Myocyte (in vitro differentiated cells): ENCODE measurements at regions not wholly inside any gene's neighbourhood (a gene's known extent, or its start where the extent isn't known, plus 50 kb on each side); places are given as distances from the start of the nearest gene placed in this dataset.
A peak's percentile ranks its signal among the peaks of the same experiment; 100 is the strongest.
"Not testable (repeated sequence)": the region's sequence is repeated elsewhere in the genome, so short reads cannot be mapped to it uniquely, and the experiment has no call there.

Source experiments
- DNase-seq: peaks from one replicate; pipeline ENCODE4 v3.0.0-alpha.2; 2012; ENCODE audit warnings: low read depth

DNA sequence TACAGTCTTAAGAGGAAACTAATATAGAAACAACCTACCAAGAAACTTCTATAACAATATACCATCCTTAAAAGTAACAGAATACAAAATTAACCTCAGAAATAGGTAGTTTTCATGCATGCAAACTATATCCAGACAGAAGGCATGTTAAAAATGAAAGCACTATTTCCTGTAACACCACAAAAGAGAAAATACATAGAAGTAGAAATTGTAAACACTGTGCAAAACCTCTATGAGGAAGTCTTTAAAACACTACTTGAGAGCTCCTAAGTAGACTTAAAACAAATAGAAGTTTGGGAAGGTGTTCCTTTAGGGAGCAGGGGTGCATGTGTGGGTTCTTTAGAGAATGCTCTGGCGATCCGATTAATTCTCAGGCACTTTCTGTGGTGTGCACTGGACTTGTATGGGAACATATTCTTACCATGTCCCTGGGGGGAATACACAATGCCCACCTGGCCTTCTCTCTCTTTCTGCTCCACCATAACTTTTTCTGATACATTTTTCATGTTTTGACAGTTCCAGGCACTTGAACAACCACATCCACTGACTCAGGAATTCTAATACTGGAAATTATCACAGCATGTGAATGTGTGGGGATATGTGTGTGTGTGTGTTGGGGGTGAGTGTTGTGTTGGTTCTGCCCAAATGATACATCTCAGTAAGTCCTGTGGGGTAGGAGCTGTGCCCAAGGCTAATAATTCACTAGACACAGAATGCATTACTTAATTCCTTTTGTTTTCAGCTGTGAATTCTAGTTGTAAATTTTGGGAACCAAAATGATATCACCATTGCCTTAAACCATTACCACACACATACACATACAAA, 866.3 kb upstream of the B3GALT2 start:
- no peak for DNase-seq

DNA sequence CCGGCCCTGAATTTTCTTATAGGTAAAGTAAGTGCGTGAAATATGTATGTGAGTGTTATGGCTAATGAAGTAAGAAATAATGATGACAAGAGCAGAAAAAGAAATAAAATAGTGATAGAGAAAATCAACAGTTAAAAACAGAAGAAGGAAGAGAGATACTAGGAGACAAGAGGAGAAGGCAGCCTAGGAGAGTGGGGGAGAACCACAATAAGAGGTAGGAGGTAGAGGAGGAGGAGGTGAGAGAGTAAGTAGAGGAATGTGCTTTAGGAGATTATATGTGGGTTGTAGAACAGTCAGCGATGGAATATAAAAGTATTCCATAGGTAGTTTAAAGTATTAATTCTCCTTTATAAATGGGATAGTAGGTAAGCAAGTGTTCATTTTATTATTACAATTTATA, 861.5 kb upstream of the B3GALT2 start:
- no peak for DNase-seq

DNA sequence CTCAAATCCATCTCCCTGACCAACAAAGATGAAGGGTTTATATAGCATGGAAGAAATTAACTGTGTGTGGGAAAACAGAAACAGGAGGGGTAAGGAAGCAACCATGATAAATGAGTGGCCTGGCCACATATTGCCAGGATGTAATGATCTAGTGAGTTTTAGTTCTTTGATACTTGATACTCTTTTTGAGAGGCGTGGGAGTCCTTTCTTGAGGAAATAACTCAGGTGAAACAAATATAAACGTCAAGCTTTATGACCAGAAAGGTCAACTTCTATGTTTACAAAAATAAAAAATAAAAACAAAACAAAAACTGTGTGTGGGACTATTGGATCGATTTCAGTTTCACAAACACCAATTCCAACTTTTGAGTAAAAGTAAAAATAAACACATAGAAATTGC, 860.8 kb upstream of the B3GALT2 start:
- DNase-seq, result no peak

DNA sequence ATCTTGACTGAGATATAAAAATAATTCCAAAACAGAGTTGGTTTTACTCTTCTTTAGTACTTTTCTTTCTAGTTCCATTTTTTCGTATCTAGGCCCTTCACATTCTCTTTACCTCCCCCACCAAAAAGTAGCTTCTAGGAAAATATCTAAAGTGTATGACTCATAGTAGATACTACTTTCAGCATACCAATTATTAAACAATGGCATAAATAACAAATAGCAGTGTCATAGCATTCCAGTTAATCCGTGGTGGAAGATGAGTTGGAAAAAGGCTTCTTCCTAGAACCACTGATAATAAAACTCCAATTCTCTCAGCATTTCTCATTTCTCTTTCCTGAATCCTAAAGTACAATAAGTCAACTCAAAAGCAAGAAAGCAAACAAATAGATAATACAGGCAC, 859.0 kb upstream of the B3GALT2 start:
- DNase-seq, result no peak

DNA sequence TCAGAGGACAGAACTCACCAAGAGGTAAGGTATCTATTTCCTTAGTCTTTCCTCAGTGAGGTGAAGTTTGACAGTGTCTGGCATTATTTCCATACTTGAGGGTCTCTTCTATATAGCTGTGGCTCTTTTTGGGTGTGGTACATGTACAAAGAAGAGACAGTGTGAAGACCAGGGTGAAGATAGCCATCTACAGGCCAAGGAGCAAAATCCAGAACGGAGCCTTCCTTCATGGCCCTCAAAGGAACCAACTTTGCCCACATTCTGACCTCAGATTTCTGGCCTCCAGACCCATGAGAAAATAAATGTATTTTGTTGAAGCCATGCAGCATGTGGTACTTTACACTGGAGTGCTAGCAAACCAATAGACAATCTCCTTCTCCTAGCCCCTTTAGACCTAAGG, 858.5 kb upstream of the B3GALT2 start:
- DNase-seq, result no peak

DNA sequence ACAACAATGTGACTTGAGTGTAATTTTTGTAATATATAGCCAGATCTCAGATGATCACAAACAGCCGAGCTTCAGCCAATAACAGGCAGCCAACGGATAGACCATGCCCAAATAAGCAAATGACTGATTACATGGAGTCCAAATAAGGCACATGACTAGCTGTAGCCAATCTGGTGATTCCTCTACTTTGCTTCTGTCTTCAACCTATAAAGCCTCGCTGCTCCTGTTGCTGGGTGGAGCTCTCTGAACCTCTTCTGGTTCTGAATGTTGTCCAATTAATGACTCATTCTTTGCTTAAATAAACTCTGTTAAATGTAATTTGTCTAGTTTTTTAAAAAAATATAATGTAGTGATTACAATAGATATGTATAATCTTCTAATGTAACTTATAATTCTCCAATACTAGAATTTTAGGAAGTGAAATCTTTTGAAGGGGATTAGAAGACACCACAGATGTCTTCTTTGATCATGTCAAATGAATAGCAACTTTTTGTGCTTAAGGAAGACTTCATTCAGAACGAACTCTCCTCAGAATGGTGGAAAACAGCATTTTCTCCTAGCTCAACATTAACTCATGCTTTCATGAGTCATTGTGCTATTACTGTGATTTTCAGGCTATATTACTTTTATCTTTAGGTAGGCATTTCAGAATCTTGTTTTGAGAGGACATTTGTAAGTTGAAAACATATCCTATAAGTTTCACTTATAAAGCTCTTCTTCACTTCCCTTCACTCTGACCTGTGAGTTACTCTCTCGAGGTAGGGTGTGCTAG, 857.8 kb upstream of the B3GALT2 start:
- DNase-seq, result no peak

DNA sequence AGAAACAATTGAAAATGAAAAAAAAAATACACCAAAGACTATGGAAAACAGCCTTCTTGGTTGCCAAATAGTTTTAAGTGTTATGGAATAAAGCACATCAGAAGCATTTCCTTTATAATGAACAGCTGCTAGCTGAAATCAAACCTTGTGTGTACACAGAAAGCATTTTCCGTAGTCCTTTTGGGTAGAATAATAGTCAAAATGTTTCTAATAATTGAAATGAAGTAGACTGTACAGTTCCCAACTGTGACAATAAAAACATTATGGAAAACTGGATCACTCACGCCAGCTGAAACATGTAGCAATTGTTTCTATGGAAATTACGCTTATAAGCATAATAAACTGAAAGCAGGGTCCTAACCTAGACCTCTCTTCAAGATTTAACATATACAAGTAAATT, 856.3 kb upstream of the B3GALT2 start:
- no peak for DNase-seq

DNA sequence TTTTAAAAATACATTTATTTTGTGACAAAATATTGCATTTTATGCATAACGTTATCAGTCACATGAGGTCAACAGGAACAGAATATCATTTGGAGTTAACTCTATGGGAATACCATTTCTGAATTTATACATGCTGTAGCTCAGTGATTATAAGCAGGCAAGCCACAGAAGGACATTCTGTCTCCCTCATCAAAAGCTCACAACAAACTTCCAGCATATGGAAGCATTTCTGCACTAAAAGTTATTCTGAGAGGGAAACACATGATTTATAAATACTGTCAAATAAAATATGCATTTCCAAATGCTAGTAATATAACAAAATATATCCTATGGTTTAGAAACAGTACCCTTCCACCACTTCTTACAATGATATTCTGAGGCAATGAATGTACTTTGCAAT, 854.1 kb upstream of the B3GALT2 start:
- no peak for DNase-seq

DNA sequence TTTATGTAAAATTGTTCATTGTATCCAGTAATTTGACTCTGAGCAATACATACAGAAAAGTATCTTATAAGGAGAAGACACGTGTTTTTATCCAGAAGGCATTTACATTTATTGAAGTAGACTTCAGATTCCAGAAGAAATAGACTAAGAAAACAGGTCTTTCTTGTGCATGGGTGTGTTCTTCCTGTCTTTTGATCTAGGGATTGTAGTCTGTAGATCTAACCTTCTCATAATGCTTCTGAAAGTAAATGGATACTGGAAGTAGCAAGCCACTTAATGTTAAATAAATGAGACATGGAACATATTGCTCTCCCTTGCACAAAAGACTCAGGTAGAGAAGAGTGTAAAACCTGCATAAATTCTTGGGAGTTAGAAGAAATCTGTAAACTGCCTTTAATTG, 853.2 kb upstream of the B3GALT2 start:
- no peak for DNase-seq

DNA sequence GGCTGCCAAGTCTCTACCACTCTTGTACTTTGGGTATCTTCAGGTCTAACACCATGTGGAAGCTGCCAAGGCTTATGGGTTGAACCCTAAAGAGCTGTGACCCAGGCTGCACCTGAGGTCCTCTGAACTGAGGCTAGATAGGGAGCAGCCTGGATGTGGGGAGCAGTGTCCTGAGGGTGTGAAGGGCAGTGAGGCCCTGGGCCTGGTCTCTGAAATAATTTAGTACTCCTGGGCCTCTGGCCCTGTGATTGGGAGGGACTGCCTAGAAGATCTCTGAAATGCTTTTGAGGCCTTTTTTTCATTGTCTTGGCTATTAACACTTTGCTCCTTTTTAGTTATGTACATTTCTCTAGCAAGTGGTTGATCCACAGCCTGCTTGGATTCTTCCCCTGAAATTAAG, 847.2 kb upstream of the B3GALT2 start:
- no peak for DNase-seq

DNA sequence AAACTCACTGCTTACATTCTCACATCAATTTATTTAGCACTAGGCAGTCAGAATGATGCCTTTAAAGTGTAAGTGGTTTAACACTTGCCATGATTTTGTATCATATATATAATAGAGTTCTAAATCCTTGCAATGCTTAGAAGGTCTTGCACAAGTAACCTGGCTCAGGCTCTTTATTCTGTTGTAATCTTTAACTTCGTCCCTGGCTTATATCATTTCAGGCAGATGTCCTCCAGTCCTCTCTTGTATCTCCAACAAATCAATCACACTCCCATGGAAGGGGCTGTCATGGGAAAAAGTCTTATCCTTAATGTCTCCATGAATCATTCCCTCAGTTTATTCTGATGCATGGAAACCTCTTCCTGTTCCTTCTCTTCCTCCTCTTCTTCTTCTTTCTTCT, 841.6 kb upstream of the B3GALT2 start:
- no peak for DNase-seq

DNA sequence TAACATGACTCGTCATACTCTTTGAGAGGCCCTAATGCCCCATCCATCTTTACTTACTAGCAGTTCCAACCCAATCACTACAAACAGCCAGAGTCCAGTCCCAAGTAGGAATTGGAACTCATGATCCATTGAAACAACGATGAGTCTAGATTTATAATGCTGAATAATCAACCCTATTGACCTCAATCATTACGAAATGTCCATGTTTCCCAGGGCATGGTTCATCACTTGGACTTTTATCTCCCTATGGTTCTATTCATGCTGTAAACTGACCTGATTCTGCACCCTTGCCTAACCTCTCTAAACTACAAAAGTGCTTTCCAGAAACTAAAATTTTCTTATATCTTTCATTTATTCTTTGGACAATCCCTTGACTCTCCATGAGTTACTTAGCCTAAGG, 840.0 kb upstream of the B3GALT2 start:
- no peak for DNase-seq

DNA sequence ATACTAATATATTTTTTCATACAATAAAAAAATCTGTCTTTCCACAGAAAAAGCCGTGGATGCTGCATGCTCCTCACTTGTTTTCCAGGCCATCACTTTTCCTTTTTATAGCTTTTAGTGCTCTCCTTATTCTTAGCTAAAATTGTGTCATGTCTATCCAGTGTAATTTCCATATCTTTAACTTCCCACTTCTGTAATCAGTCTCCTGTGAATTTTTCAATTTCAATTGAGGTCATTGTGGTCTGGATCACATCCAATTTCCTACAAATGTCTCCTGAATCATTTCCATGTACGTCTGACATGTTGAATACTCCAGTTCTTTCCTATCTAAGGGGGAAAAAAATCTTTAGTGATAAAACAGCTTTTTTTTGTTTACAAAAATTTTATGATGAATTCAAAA, 838.2 kb upstream of the B3GALT2 start:
- peak; percentile 69 for DNase-seq

DNA sequence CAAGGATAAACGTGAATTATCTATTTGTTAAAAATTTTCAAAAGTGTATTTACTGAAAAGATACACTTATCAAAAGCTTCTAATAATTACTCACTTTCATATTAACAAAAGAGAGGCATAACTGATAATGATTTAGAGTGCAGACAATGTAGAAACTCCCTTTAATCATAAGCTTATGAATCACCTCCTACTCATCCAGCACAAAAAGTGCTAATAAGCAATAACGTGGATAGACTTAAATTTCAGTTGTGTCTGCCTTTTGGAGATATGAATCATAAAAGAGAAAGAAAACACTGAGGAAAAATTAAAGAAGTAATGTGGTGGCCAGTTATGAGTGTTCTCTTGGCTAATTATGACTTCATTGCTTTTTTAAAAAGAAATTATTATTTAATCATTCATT, 827.6 kb upstream of the B3GALT2 start:
- DNase-seq, result peak; percentile 27

DNA sequence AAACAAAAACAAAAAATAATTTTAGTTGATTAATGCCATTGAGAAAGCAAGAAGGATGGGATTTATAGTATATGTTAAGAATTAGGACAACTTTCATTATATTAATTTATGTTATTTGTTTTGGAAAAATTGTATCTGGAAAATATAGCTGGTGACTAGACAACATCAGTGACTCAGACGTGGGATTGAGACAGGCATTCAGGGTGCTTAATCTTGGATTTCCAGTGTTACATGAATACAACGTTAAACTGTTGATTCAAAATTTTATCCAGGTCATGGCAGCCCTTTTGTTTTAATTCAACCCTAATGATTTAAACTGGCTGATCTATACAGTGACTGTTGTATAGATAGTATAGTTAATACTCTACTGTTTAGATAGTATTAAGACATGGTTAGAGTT, 827.1 kb upstream of the B3GALT2 start:
- DNase-seq, result no peak

DNA sequence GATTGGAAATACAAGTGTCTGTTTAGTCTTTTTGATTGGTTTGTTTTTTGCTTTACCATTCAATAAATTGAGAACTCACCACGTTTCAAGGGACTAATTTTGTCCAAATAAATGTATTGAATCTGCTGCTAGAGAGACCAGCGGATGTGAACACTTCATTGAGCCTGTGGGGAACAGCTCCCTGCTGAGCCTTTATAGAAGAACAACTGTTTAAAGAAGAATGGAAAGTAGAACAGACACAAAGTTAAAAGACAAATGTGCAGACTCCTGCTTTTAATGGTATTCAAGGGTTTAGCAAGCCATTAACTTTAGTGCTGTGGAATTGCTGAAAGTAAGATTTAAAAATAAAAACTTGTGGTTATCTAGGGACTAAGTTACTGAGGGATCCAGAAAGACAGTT, 817.7 kb upstream of the B3GALT2 start:
- no peak for DNase-seq

DNA sequence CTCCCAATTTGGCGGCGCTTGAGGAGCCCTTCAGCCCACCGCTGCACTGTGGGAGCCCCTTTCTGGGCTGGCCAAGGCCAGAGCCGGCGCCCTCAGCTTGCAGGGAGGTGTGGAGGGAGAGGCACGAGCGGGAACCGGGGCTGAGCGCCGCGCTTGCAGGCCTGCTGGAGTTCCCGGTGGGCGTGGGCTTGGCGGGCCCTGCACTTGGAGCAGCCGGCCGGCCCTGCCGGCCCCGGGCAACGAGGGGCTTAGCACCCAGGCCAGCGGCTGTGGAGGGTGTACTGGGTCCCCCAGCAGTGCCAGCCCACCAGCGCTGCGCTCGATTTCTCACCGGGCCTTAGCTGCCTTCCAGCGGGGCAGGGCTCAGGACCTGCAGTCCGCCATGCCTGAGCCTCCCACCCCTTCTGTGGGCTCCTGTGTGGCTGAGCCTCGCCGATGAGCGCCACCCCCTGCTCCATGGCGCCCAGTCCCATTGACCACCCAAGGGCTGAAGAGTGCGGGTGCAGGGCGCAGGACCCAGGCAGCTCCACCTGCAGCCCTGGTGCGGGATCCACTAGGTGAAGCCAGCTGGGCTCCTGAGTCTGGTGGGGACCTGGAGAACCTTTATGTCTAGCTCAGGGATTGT, 815.4 kb upstream of the B3GALT2 start:
- not testable (repeated sequence) for DNase-seq

DNA sequence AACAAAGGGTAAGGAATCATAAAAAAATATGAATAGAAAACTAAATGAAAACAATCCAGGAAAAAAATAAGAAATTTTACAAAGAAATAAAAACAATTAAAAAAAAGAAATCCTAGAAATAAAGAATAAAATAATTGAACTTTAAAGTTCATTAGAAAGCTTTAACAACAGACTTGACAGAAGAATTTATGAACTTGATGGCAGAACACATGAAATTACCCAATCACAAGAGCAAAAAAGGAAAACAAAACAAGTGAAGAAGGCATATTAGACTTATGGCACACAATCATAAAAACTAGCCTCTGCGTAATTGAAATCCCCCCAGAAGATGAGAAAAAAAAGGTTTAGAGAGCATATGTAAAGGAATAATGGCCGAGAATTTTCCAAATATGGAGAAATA, 802.5 kb upstream of the B3GALT2 start:
- DNase-seq, result no peak

DNA sequence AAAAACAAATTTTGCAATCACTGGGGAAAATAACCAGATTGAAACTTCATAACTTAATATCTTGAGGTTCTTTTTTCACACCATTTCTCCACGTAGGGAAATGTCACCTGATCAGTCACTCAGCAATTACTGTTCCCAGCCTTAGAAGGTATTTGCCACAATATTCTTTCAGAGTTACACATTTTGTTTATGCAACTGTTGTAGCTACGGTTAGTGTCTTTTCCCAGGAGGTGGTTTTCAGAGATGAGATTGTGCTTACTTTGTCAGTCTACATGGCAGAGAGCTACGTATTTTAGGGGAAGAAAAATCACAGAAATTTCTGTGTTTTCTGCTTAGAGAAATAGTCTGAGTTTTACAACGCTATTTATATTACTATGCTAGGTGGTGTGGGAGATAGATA, 792.8 kb upstream of the B3GALT2 start:
- peak; percentile 28 for DNase-seq

DNA sequence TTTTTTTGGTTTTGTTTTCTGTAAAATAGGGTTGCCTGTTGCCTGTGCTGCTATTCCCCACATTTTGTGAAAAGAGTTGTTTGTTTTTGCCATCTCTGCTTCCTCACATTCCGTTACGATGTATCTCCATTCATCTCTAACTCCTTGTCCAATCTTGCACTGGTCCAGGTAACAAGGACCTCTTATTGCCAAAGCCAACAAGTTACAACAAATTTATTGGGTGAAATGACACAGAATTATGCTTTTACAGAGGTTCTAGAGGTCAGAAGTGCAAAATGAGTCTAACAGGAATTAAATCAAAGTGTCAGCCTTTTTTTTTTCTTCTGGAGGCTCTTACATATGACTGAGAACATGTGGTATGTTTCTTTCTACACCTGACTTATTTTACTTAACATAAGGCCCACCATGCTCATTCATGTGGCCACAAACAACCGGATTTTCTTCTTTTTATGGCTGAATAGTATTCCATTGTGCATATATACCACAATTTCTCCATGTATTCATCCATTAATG, 787.9 kb upstream of the B3GALT2 start:
- no peak for DNase-seq

DNA sequence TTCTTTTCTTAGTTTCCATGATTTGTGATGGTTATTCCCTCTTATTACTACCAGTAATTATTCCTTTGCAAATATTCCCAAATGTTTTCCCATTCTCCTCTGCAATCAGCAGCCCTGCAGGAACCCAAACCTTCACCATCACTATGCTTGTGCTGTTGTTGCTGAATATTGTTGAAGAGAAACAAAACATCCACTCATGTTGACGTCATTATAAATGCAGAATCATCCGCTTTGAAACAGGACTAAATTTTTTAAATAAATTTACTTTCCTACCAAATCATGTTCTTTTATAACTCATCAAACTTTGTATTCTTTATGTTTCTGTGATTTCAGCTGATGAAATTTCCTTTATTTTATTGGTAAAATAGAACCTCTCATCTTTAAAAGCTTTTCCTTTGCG, 787.0 kb upstream of the B3GALT2 start:
- no peak for DNase-seq

DNA sequence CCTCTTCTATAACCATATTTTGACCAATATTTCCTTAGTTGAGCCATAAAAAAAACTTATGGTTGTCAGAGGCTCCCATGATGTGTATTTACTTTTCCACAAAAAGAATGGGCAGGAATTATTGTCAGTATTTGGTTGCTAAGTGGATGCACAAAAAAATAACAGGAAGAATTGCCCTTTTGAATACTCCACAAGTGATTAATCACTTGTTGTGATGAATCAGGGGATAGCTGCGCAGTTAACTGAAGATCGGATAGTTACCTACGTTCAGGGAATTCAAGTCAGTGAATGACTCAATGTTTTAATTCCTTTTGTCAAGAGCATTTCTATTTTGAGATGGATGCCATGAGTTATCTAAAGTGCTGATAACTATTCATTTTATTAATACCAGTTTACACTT, 785.2 kb upstream of the B3GALT2 start:
- DNase-seq, result peak; percentile 35
